ENCODE measurements at regions not wholly inside any gene's neighbourhood (a gene's known extent, or its start where the extent isn't known, plus 50 kb on each side); places are given as distances from the start of the nearest gene placed in this dataset.

- Histone ChIP-seq H3K79me2 (ENCODE audit: control insufficient read depth, insufficient read depth, low read length) (no peaks in the 10 kb centered on the region), H3K9me3 (replicated peaks; ENCODE audit: control insufficient read depth, insufficient read depth, low read depth, low read length) (no peaks in the 10 kb centered on the region), H3K27ac (ENCODE audit: extremely low read depth, low read depth, low read length) (no peak overlapping the region), H3K9ac (ENCODE audit: insufficient read depth in 1 of 2, low read depth in 2 of 2, low read length in 2 of 2) (no peak overlapping the region), H3K4me1 (replicated peaks in 1 of 2; ENCODE audit: control insufficient read depth in 2 of 2, insufficient read depth in 2 of 2, low read length in 2 of 2) (no peaks in the 10 kb centered on the region), H3K9me1 (ENCODE audit: control insufficient read depth, insufficient read depth, low read length) (no peaks in the 10 kb centered on the region), H3K36me3 (ENCODE audit: control insufficient read depth, insufficient read depth, low read length) (no peaks in the 10 kb centered on the region), H3K4me2 (ENCODE audit: insufficient read depth, low read length) (no peak overlapping the region), H3K4me3 (no peak overlapping the region), H2AFZ (ENCODE audit: low read depth, low read length) (no peak overlapping the region), H3K27me3 (ENCODE audit: control insufficient read depth in 2 of 2, insufficient read depth in 2 of 2, low read length in 2 of 2) (peaks cover 0 to 15% of the 10 kb centered on the region in 2 experiments; a peak in 3 of 5 replicates), H4K20me1 (replicated peaks; ENCODE audit: control insufficient read depth, insufficient read depth, low read length) (no peaks in the 10 kb centered on the region)
- in situ Hi-C loops (cut with MboI) (no loop called here), intact Hi-C loops (cut with micrococcal nuclease) (no loop called here)
- WGBS (ENCODE audit: insufficient coverage, low coverage, missing lambda C conversion rate) = 0% methylated on average over 6 of the region's 6 CpGs
- ChIA-PET POLR2A (interaction anchor here (0.6 to 1.1 kb wide), 3 partner anchors 8 to 231 kb away, joined by 3 to 4 read pairs (median 4); no protein-coding TSS in a partner anchor), CTCF (ENCODE audit: low intra/inter-chr PET ratio) (no interaction called here)
- ATAC-seq (no peak), DNase-seq (ENCODE audit: extremely low read depth in 1 of 4, low spot score in 3 of 4) (no peak), FAIRE-seq (no peak)
- TF ChIP-seq PTTG1 (tag; IDR thresholded peaks at IDR 0.05; ENCODE audit: low read depth) = no peak
- no peak for TF ChIP-seq CBFA2T2 (conservative IDR thresholded peaks at IDR 0.05)
- TF ChIP-seq ZNF57 (CRISPR knock-in tag; IDR thresholded peaks at IDR 0.05) = no peak
- TF ChIP-seq, protein P1, sequence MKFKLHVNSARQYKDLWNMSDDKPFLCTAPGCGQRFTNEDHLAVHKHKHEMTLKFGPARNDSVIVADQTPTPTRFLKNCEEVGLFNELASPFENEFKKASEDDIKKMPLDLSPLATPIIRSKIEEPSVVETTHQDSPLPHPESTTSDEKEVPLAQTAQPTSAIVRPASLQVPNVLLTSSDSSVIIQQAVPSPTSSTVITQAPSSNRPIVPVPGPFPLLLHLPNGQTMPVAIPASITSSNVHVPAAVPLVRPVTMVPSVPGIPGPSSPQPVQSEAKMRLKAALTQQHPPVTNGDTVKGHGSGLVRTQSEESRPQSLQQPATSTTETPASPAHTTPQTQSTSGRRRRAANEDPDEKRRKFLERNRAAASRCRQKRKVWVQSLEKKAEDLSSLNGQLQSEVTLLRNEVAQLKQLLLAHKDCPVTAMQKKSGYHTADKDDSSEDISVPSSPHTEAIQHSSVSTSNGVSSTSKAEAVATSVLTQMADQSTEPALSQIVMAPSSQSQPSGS (CRISPR knock-in tag; IDR thresholded peaks at IDR 0.05) = no peak
- TF ChIP-seq CREBBP (IDR thresholded peaks at IDR 0.05; ENCODE audit: low read depth, low read length) = no peak
- TF ChIP-seq, protein P2, sequence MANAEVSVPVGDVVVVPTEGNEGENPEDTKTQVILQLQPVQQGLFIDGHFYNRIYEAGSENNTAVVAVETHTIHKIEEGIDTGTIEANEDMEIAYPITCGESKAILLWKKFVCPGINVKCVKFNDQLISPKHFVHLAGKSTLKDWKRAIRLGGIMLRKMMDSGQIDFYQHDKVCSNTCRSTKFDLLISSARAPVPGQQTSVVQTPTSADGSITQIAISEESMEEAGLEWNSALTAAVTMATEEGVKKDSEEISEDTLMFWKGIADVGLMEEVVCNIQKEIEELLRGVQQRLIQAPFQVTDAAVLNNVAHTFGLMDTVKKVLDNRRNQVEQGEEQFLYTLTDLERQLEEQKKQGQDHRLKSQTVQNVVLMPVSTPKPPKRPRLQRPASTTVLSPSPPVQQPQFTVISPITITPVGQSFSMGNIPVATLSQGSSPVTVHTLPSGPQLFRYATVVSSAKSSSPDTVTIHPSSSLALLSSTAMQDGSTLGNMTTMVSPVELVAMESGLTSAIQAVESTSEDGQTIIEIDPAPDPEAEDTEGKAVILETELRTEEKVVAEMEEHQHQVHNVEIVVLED (CRISPR knock-in tag; IDR thresholded peaks at IDR 0.05) = no peak
- no peak for TF ChIP-seq ZNF668 (CRISPR knock-in tag; IDR thresholded peaks at IDR 0.05)
- TF ChIP-seq SAP30 (IDR thresholded peaks at IDR 0.05; ENCODE audit: borderline replicate concordance, insufficient read depth, low read depth, low read length, poor library complexity, severe bottlenecking) = no peak
- TF ChIP-seq FOXA1 (IDR thresholded peaks at IDR 0.05; ENCODE audit: borderline replicate concordance) = no peak
- no TSS peak for BruUV-seq (replicated peaks)
Measured at GRCh38 chr7:35415411-35415822, 161.5 kb upstream of the TBX20 start.
